ENCODE measurements at regions not wholly inside any gene's neighbourhood (a gene's known extent, or its start where the extent isn't known, plus 50 kb on each side); places are given as distances from the start of the nearest gene placed in this dataset.

DNA sequence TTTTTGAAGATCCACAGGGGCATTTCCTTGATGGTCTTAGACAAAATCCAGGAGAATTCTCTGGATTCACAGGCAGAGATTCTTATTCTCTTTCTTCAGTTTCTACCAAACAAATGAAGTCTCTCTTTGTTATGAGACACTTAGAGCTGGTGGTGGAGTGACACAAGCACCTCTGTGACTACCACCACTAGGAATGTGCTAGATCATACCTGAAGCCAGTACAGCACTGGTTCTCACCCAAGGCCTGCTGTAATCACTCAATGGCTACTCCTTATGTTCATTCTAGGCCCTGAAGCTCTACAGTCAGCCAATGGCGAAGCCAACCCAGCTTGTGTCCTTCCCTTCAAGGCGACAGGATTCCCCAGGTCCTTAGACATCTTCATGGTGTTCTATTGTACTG is 482.3 kb downstream of the TRAM1L1 start:
- Histone ChIP-seq H3K4me1 (no peaks in the 10 kb centered on the region), H3K4me3 (no peak overlapping the region), H3K36me3 (no peaks in the 10 kb centered on the region), H3K27ac (no peak overlapping the region), H3K27me3 (no peaks in the 10 kb centered on the region), H3K9me3 (no peaks in the 10 kb centered on the region)
- no peak for DNase-seq (ENCODE audit: extremely low spot score in 2 of 2)
- TF ChIP-seq POLR2A (IDR thresholded peaks at IDR 0.05) = no peak
- intact Hi-C loops (cut with DNase I) = no loop called here

DNA sequence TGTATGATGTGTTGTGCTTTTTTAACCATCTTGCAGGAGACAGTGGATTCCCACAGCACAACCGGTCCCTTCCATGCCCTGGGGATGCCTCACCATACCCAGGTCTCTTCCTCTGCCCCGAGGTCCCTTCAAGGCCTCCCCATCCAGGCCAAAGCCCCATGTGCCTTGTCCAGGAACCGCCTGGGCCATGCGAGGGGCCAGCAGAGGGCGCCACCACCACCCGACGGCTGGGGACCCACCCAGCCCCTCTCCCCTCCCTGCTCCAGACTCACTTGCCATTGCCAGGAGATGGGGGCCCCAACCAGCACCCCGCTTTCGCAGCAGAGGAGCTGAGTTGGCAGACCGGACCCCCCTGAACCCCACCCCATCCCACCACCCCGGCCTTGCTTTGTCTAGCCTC is 485.5 kb downstream of the TRAM1L1 start:
- intact Hi-C loops (cut with DNase I) = no loop called here
- TF ChIP-seq POLR2A (IDR thresholded peaks at IDR 0.05) (no peak), CTCF (IDR thresholded peaks at IDR 0.05) (no peak), POLR2AphosphoS5 (IDR thresholded peaks at IDR 0.05; ENCODE audit: insufficient read depth in 1 of 2, low read depth in 1 of 2) (no peak)
- H3K9me3 ChIP-seq = no peaks in the 10 kb centered on the region
- no peak overlapping the region for H3K4me3 ChIP-seq
- H3K27ac ChIP-seq = no peak overlapping the region
- no peaks in the 10 kb centered on the region for H3K4me1 ChIP-seq
- no peaks in the 10 kb centered on the region for H3K36me3 ChIP-seq
- H3K27me3 ChIP-seq = no peaks in the 10 kb centered on the region
- no peak for DNase-seq (ENCODE audit: extremely low spot score in 2 of 2)

DNA sequence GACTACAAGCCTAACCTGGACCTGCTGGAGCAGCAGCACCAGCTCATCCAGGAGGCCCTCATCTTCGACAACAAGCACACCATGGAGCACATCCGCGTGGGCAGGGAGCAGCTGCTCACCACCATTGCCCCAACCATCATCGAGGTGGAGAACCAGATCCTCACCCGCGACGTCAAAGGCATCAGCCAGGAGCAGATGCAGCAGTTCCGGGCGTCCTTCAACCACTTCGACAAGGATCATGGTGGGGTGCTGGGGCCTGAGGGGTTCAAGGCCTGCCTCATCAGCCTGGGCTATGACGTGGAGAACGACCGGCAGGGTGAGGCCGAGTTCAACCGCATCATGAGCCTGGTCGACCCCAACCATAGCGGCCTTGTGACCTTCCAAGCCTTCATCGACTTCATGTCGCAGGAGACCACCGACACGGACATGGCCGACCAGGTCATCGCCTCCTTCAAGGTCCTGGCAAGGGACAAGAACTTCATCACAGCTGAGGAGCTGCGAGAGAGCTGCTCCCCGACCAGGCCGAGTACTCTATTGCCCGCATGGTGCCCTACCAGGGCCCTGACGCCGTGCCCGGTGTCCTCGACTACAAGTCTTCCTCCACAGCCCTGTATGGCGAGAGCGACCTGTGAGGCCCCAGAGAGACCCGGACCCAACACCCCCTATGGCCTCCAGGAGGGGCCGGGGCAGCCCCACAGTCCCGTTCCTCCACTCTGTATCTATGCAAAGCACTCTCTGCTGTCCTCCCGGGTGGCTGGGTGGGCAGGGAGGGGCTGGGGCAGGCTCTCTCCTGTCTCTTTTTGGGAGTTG is 486.2 kb downstream of the TRAM1L1 start:
- no peak for DNase-seq (ENCODE audit: extremely low spot score in 2 of 2)
- TF ChIP-seq CTCF (IDR thresholded peaks at IDR 0.05) (no peak), POLR2AphosphoS5 (IDR thresholded peaks at IDR 0.05; ENCODE audit: insufficient read depth in 1 of 2, low read depth in 1 of 2) (no peak), POLR2A (IDR thresholded peaks at IDR 0.05) (no peak)
- H3K27ac ChIP-seq = no peak overlapping the region
- H3K36me3 ChIP-seq = no peaks in the 10 kb centered on the region
- H3K4me3 ChIP-seq = no peak overlapping the region
- no peaks in the 10 kb centered on the region for H3K9me3 ChIP-seq
- intact Hi-C loops (cut with DNase I) = no loop called here
- H3K4me1 ChIP-seq = no peaks in the 10 kb centered on the region
- no peaks in the 10 kb centered on the region for H3K27me3 ChIP-seq

GRCh38 chr4:116598155-116598979 is 487.0 kb downstream of the TRAM1L1 start:
- H3K9me3 ChIP-seq = no peaks in the 10 kb centered on the region
- no peak for DNase-seq (ENCODE audit: extremely low spot score in 2 of 2)
- no peaks in the 10 kb centered on the region for H3K27me3 ChIP-seq
- no peak overlapping the region for H3K27ac ChIP-seq
- no peaks in the 10 kb centered on the region for H3K36me3 ChIP-seq
- TF ChIP-seq CTCF (IDR thresholded peaks at IDR 0.05) (no peak), POLR2AphosphoS5 (IDR thresholded peaks at IDR 0.05; ENCODE audit: insufficient read depth in 1 of 2, low read depth in 1 of 2) (no peak), POLR2A (IDR thresholded peaks at IDR 0.05) (no peak)
- H3K4me1 ChIP-seq = no peaks in the 10 kb centered on the region
- no peak overlapping the region for H3K4me3 ChIP-seq
- intact Hi-C loops (cut with DNase I) = no loop called here

- DNase-seq (ENCODE audit: extremely low spot score in 2 of 2) = no peak
- H3K27me3 ChIP-seq = no peaks in the 10 kb centered on the region
- no peaks in the 10 kb centered on the region for H3K4me1 ChIP-seq
- no peak overlapping the region for H3K27ac ChIP-seq
- H3K9me3 ChIP-seq = no peaks in the 10 kb centered on the region
- no peaks in the 10 kb centered on the region for H3K36me3 ChIP-seq
- TF ChIP-seq POLR2AphosphoS5 (IDR thresholded peaks at IDR 0.05; ENCODE audit: insufficient read depth in 1 of 2, low read depth in 1 of 2) (no peak), POLR2A (IDR thresholded peaks at IDR 0.05) (no peak), CTCF (IDR thresholded peaks at IDR 0.05) (no peak)
- intact Hi-C loops (cut with DNase I) = no loop called here
- no peak overlapping the region for H3K4me3 ChIP-seq
These were observed 494.7 kb downstream of the TRAM1L1 start for GRCh38 chr4:116590648-116591047.

Data from vagina (tissue), 2 donors.